IMR-90 (cell line): ENCODE measurements at regions not wholly inside any gene's neighbourhood (a gene's known extent, or its start where the extent isn't known, plus 50 kb on each side); places are given as distances from the start of the nearest gene placed in this dataset.

Experiments used
- ATAC-seq: fragments of 200-7000 bp; cut with Tn5 transposase; 2 replicates; pipeline ENCODE4 v1.9.1; 2020; ENCODE audit warnings: low read depth, mild to moderate bottlenecking, moderate library complexity
- BruUV-seq: library from RNA; stranded (reverse); fragments of 400-500 nt; replicated peaks from 2 replicates; lab custom pipeline; 2021; lab: Mats Ljungman, UMichigan
- CTCF ChIA-PET: fragments of 300-600 bp; formaldehyde crosslinking; extraction: SDS; loops from one replicate; lab custom pipeline; 2021; ENCODE audit warnings: antibody characterized with exemption; lab: Yijun Ruan, JAX
- POLR2A ChIA-PET: fragments of 300-600 bp; sonication (Branson Sonifier 250); formaldehyde crosslinking; loops from one replicate; lab custom pipeline; 2022; ENCODE audit warnings: antibody characterized with exemption; ENCODE audit not compliant: unreplicated experiment; lab: Charles Lee
- DNase-seq: peaks from one replicate; pipeline ENCODE4 v3.0.0; 2013
- H2AFZ ChIP-seq: replicated peaks from 2 replicates; pipeline ENCODE3; 2013; ENCODE audit warnings: low read length, mild to moderate bottlenecking; ENCODE audit not compliant: poor library complexity
- H2AK5ac ChIP-seq: 2 replicates; pipeline ENCODE4 v1.6.1; 2013; ENCODE audit warnings: low read depth, low read length, inconsistent platforms
- H2AK9ac ChIP-seq: replicated peaks from 2 replicates; pipeline ENCODE3; 2013; ENCODE audit warnings: mild to moderate bottlenecking, low read depth, low read length, moderate library complexity; ENCODE audit not compliant: poor library complexity
- H2BK120ac ChIP-seq: 2 replicates; pipeline ENCODE4 v1.6.1; 2013; ENCODE audit warnings: low read depth, low read length, inconsistent platforms
- H2BK15ac ChIP-seq: 3 replicates; pipeline ENCODE4 v1.6.1; 2013; ENCODE audit warnings: low read depth, low read length, inconsistent platforms
- H2BK20ac ChIP-seq: 2 replicates; pipeline ENCODE4 v1.6.1; 2013; ENCODE audit warnings: low read depth, mild to moderate bottlenecking, inconsistent platforms, low read length, moderate library complexity
- H2BK5ac ChIP-seq: 2 replicates; pipeline ENCODE4 v1.6.1; 2013; ENCODE audit warnings: mild to moderate bottlenecking, low read depth, low read length, inconsistent platforms; ENCODE audit not compliant: poor library complexity, severe bottlenecking
- H3K14ac ChIP-seq: replicated peaks from 2 replicates; pipeline ENCODE4 v1.6.1; 2013; ENCODE audit warnings: low read depth, low read length, inconsistent platforms
- H3K18ac ChIP-seq: 2 replicates; pipeline ENCODE4 v1.6.1; 2013; ENCODE audit warnings: low read depth, low read length, control low read depth
- H3K23ac ChIP-seq: 2 replicates; pipeline ENCODE4 v1.6.1; 2013; ENCODE audit warnings: low read depth, low read length, inconsistent platforms
- H3K27ac ChIP-seq: 2 replicates; pipeline ENCODE4 v1.5.1; 2013; ENCODE audit warnings: mild to moderate bottlenecking, control low read depth, low read length; ENCODE audit not compliant: insufficient read depth
- H3K27me3 ChIP-seq: 2 replicates; pipeline ENCODE4 v1.6.1; 2013; ENCODE audit warnings: low read length; ENCODE audit not compliant: control insufficient read depth, insufficient read depth
- H3K36me3 ChIP-seq: 2 replicates; pipeline ENCODE4 v1.6.1; 2013; ENCODE audit warnings: low read length, mixed read lengths; ENCODE audit not compliant: control insufficient read depth, insufficient read depth
- H3K4ac ChIP-seq: 2 replicates; pipeline ENCODE4 v1.6.1; 2013; ENCODE audit warnings: low read depth, low read length, inconsistent platforms
- H3K4me1 ChIP-seq: 2 replicates; pipeline ENCODE4 v1.6.1; 2013; ENCODE audit warnings: low read length, mixed read lengths; ENCODE audit not compliant: control insufficient read depth, insufficient read depth
- H3K4me2 ChIP-seq: 2 replicates; pipeline ENCODE4 v1.6.1; 2013; ENCODE audit warnings: low read depth, mild to moderate bottlenecking, control low read depth, low read length, moderate library complexity
- H3K4me3 ChIP-seq: 2 replicates; pipeline ENCODE4 v1.5.1; 2013; ENCODE audit warnings: low read depth, mild to moderate bottlenecking, control low read depth, low read length, moderate library complexity; ENCODE audit not compliant: insufficient read depth
- H3K56ac ChIP-seq: 2 replicates; pipeline ENCODE4 v1.6.1; 2013; ENCODE audit warnings: low read length, inconsistent platforms; ENCODE audit not compliant: insufficient read depth; ENCODE audit errors: extremely low read depth
- H3K79me1 ChIP-seq, 2 experiments: 2 replicates each; pipeline ENCODE4 v1.6.1; 2013; ENCODE audit warnings: low read length in 2 of 2, inconsistent platforms in 1 of 2, low read depth in 1 of 2
- H3K9ac ChIP-seq: 2 replicates; pipeline ENCODE4 v1.6.1; 2013; ENCODE audit warnings: low read depth, low read length, control low read depth
- H3K9me1 ChIP-seq: 2 replicates; pipeline ENCODE4 v1.6.1; 2013; ENCODE audit warnings: low read length, inconsistent platforms; ENCODE audit not compliant: insufficient read depth
- H3K9me3 ChIP-seq: 2 replicates; pipeline ENCODE4 v1.6.1; 2013; ENCODE audit warnings: low read length; ENCODE audit not compliant: control insufficient read depth, insufficient read depth
- H4K20me1 ChIP-seq: 2 replicates; pipeline ENCODE4 v1.6.1; 2013; ENCODE audit warnings: low read length, inconsistent platforms; ENCODE audit not compliant: insufficient read depth
- H4K5ac ChIP-seq: 2 replicates; pipeline ENCODE4 v1.6.1; 2013; ENCODE audit warnings: mild to moderate bottlenecking, low read depth, low read length, control low read depth
- H4K8ac ChIP-seq, 2 experiments: 2 replicates each; pipeline ENCODE4 v1.6.1; 2013; ENCODE audit warnings: low read depth in 2 of 2, low read length in 2 of 2, control low read depth in 1 of 2, inconsistent platforms in 1 of 2
- H4K91ac ChIP-seq: 2 replicates; pipeline ENCODE4 v1.6.1; 2013; ENCODE audit warnings: low read depth, low read length, inconsistent platforms; ENCODE audit not compliant: insufficient read depth
- CHD1 ChIP-seq: IDR thresholded peaks from 2 replicates; pipeline ENCODE4 v1.6.1; 2012; ENCODE audit warnings: low read depth, low read length, improper control_type of control experiment
- FOS ChIP-seq: fragments of 150-350 bp; IDR thresholded peaks from 2 replicates; pipeline ENCODE4 v1.6.1; 2016; ENCODE audit warnings: low read depth, low read length
- RFX5 ChIP-seq: IDR thresholded peaks from 2 replicates; pipeline ENCODE4 v1.8.0; 2012; ENCODE audit warnings: low read depth, mild to moderate bottlenecking, low read length, moderate library complexity
- WGBS, 2 experiments: methylation state at CpG; one replicate each; pipeline versions ENCODE4 v1.1.5 to v1.1.7; 2013; ENCODE audit warnings: missing lambda C conversion rate in 2 of 2; ENCODE audit not compliant: insufficient read length in 1 of 2; ENCODE audit errors: extremely low coverage in 2 of 2; 5-methylcytosine and 5-hydroxymethylcytosine counted together
- dilution Hi-C: fragments of 300-500 bp; cut with HindIII; formaldehyde crosslinking; loops from one replicate; pipeline ENCODE4 v1.14.3; 2018; ENCODE audit warnings: low sequenced_read_pairs; ENCODE audit not compliant: unreplicated experiment
- in situ Hi-C: fragments of 300-500 bp; cut with MboI; formaldehyde crosslinking; loops from 3 replicates; pipeline ENCODE4 v1.14.3; 2019; ENCODE audit warnings: low sequenced_read_pairs, inconsistent platforms, mixed read lengths
- intact Hi-C: fragments of 100-400 bp; cut with micrococcal nuclease; formaldehyde crosslinking; loops from 2 replicates; pipeline ENCODE4 v1.10.0; 2022

- ChIA-PET POLR2A (no interaction called here), CTCF (no interaction called here)
- no peak overlapping the region for H3K4me2 ChIP-seq
- peaks cover 31% of the 10 kb centered on the region for H3K9me3 ChIP-seq
- no peaks in the 10 kb centered on the region for H3K9me1 ChIP-seq
- no peak overlapping the region for H3K18ac ChIP-seq
- WGBS, 2 experiments: 38% methylated on average over 2 of the region's 7 CpGs; no CpG with 5 or more reads in 1 of the 2 experiments
- H3K9ac ChIP-seq: no peak overlapping the region
- H3K36me3 ChIP-seq: no peaks in the 10 kb centered on the region
- H2AK9ac ChIP-seq: no peak overlapping the region
- no peak overlapping the region for H4K5ac ChIP-seq
- H3K27ac ChIP-seq: no peak overlapping the region
- no peak overlapping the region for H3K4ac ChIP-seq
- H3K56ac ChIP-seq: no peak overlapping the region
- no peaks in the 10 kb centered on the region for H4K20me1 ChIP-seq
- no peaks in the 10 kb centered on the region for H3K79me1 ChIP-seq
- intact Hi-C loops (no loop called here), in situ Hi-C loops (no loop called here), dilution Hi-C loops (no loop called here)
- H2BK20ac ChIP-seq: no peak overlapping the region
- no peak overlapping the region for H2AFZ ChIP-seq
- H4K8ac ChIP-seq: no peak overlapping the region
- no peak overlapping the region for H3K23ac ChIP-seq
- H3K4me3 ChIP-seq: no peak overlapping the region
- ATAC-seq (no peak), DNase-seq (no peak)
- H3K27me3 ChIP-seq: no peaks in the 10 kb centered on the region
- no TSS peak for BruUV-seq
- no peak overlapping the region for H2AK5ac ChIP-seq
- no peak for TF ChIP-seq CHD1
- TF ChIP-seq RFX5: no peak
- TF ChIP-seq FOS: no peak
- no peak overlapping the region for H2BK120ac ChIP-seq
- no peak overlapping the region for H3K14ac ChIP-seq
- no peaks in the 10 kb centered on the region for H3K4me1 ChIP-seq
- no peak overlapping the region for H2BK5ac ChIP-seq
- H2BK15ac ChIP-seq: no peak overlapping the region
- H4K91ac ChIP-seq: no peak overlapping the region
These were observed 155.2 kb upstream of the PIRT start for GRCh38 chr17:10993126-10993525.
